Sciatic nerve (tissue), 2 donors: ENCODE measurements at regions not wholly inside any gene's neighbourhood (a gene's known extent, or its start where the extent isn't known, plus 50 kb on each side); places are given as distances from the start of the nearest gene placed in this dataset.

ENCODE experiments used
- ATAC-seq: fragments of 200-7000 bp; cut with Tn5 transposase; one replicate; pipeline ENCODE4 v1.9.1; 2020; ENCODE audit warnings: mild to moderate bottlenecking, moderate library complexity
- DNase-seq: peaks from one replicate; pipeline ENCODE4 v3.0.0-alpha.2; 2020; ENCODE audit warnings: low spot score
- intact Hi-C: fragments of 100-400 bp; cut with DNase I; formaldehyde crosslinking; loops from one replicate; pipeline ENCODE4 v1.14.2; 2022
- donor health status: DM: no; HTN: no; CAD: no.
- donor health status: DM: no; HTN: no; CAD: no.

- ATAC-seq (peak; percentile 82), DNase-seq (no peak)
Observed at GRCh38 chr6:122049341-122049740, 350.1 kb upstream of the HSF2 start.

GRCh38 chr6:122050242-122050755 lies 349.2 kb upstream of the HSF2 start:
- intact Hi-C loops = no loop called here
- DNase-seq (no peak), ATAC-seq (no peak)

More at GRCh38 chr6:122049341-122049740, 350.1 kb upstream of the HSF2 start:
- intact Hi-C loops = no loop called here

DNA sequence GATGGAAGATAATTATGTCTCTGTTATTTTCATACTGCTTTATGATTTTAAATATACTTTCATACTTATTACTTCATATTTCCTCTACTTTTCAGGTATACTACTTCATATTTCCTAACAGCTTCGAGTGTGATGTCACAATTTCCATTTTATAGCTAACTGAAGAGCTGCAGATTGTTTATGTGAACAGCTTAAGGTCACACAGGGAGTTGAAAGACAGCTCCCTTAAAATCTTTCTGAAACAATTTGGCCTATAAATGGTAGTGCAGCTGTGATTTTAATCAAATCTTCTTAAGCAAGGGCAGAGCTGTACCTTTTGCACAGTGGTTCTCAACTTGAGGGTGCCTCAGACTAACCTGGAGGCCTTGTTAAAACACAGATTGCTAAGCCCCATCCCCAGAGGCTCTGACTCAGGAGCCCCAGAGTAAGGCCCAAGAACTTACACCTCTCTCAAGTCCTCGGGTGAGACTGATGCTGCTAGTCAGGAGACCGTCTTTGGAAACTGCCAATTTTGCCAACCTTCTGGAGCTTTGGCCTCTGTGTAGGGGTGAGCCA lies 347.0 kb upstream of the HSF2 start:
- peak; percentile 26 for ATAC-seq
- intact Hi-C loops = loop anchor here (1.0 kb wide), 1 partner anchor 22 kb away; no protein-coding TSS in a partner anchor
- no peak for DNase-seq

- intact Hi-C loops = no loop called here
- ATAC-seq = no peak
- no peak for DNase-seq
Observed at GRCh38 chr6:122059918-122060317, 339.5 kb upstream of the HSF2 start.

- intact Hi-C loops = no loop called here
- DNase-seq = no peak
- no peak for ATAC-seq
Observed at GRCh38 chr6:122061855-122062254, 337.6 kb upstream of the HSF2 start.

DNA sequence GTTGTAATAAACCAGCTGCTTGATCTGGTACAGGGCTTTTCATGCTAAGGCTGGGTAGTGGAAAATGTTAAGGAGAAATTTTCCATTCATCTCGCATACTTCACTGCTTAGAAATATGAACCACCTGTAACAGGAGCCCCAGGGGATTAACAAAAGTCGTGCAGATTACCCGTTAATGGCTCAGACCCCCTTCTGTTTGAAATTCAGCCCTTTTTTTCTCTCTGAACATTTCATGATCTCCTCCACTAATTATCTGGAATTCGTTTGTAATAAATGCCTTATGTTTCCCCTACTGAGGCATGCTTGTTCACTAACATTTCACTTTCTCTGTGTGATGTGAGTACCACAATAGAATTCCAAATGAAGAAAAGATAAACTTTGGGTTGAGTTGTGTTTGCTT lies 336.4 kb upstream of the HSF2 start:
- DNase-seq (no peak), ATAC-seq (no peak)
- intact Hi-C loops = no loop called here

- DNase-seq = no peak
- intact Hi-C loops = no loop called here
Observed at GRCh38 chr6:122063761-122064160, 335.7 kb upstream of the HSF2 start.

DNA sequence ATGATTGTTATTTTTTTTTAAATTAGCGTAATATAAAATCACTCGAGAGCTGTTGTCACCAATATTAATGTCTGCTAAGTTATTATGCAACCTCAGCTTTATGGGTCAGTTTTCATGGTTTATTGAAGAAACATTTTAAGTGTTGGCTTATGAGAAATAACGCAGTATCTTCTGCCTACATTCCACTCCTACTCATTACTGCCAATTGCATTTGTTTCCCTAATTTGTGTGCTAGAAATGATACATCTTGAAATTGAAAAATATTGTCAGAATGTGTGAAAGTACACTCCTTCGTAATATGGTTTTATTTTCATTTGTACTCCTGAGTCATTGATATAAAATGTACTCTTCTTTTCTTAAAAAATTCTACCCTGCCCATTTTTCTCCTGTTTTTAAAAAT lies 333.3 kb upstream of the HSF2 start:
- intact Hi-C loops = no loop called here

More at GRCh38 chr6:122063761-122064160, 335.7 kb upstream of the HSF2 start:
- no peak for ATAC-seq

GRCh38 chr6:122068291-122068769 lies 331.1 kb upstream of the HSF2 start:
- DNase-seq (no peak), ATAC-seq (peak; percentile 89)
- intact Hi-C loops = no loop called here

More for the DNA sequence above, 333.3 kb upstream of the HSF2 start:
- ATAC-seq (no peak), DNase-seq (no peak)

GRCh38 chr6:122069932-122070331 lies 329.5 kb upstream of the HSF2 start:
- DNase-seq (no peak), ATAC-seq (no peak)
- intact Hi-C loops = no loop called here

DNA sequence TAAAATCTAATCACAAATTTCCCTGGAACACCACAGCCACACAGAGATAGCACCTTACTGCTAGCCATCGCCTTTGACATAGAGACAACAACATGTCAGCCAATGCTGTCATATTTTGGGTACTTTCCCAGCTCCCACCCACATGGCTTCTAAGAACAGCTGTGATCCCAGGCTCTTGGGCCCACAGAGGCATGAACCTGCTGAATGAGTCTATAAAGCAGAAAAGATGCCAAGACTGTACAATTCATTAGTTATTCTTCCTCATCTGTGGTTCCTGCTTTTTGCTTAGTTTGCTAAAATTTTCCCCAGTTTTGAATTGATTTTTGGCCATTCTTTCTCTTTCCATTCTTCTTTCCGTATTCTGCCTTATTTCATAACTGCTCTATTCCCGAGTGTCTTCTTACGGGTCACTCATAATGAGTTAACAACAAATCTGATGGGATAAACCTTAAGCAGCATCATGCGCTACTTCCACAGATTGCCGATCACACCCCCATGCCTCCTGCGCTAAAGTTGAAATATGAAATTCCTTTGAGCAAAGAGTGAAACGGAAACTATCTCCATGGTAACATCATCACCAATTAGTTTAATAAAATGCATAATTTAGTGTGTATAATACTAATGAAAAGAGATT lies 327.3 kb upstream of the HSF2 start:
- peak; percentile 84 for ATAC-seq

DNA sequence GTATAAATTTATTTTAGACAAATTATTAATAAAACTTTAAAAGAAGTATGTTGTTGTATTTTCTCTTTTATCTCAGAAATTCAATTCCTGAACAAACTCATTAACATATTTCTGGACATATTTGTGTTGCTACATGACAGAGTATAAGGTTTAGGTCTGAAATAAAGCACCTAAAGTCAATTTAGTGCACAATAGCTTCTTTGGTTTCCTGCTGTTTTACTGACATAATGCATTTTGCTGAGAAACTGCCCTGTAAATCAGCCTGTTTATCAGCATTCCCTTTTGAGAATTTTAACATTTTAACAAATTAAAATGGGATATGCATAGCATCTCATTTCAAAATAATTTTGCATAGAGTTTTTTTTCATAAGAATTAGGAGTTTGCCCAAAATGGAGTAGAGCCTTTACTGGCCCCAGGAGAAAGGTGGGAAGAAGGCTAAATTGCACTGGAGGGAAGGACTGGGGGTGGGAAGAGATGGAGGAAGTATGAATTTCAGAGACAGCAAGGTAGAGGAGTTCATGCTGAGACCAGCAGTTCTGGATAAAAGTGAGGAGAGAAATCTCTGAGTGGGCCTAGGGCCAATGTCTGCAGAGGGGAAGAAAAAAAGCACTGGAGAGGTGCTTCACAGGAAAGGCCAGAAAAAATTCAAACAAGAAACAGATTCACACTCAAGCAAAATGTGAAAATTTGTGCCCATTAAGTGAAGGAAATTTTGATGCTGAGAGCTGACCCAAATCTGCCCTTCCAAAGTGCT lies 324.2 kb upstream of the HSF2 start:
- DNase-seq = no peak
- intact Hi-C loops = no loop called here
- ATAC-seq = no peak

More for the DNA sequence above, 327.3 kb upstream of the HSF2 start:
- DNase-seq = no peak
- intact Hi-C loops = no loop called here

DNA sequence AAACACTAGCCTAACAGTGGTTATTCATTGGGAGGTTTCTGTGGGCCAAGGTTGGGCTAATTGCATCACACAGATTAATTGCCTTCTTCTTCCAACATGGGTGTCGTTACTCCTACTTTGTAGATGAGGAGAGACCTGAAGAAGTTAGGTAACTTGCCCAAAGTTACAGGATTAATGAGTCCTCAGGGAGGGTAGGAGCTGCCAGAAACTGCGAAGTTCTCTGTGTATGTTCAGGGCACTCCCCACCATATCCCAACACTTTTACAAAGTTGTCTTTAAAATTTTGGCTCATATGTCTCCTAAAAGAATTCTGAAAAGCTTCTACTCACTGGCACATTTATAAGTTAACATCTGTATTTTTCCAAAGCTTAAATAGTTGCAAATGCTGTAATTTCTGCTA lies 323.5 kb upstream of the HSF2 start:
- no peak for DNase-seq
- no peak for ATAC-seq
- intact Hi-C loops = no loop called here

- no peak for ATAC-seq
- DNase-seq = no peak
- intact Hi-C loops = no loop called here
Observed at GRCh38 chr6:122077603-122078002, 321.8 kb upstream of the HSF2 start.

- intact Hi-C loops = no loop called here
- no peak for DNase-seq
- no peak for ATAC-seq
Observed at GRCh38 chr6:122078481-122078880, 321.0 kb upstream of the HSF2 start.

GRCh38 chr6:122079916-122080315 lies 319.5 kb upstream of the HSF2 start:
- ATAC-seq (no peak), DNase-seq (no peak)
- intact Hi-C loops = no loop called here

DNA sequence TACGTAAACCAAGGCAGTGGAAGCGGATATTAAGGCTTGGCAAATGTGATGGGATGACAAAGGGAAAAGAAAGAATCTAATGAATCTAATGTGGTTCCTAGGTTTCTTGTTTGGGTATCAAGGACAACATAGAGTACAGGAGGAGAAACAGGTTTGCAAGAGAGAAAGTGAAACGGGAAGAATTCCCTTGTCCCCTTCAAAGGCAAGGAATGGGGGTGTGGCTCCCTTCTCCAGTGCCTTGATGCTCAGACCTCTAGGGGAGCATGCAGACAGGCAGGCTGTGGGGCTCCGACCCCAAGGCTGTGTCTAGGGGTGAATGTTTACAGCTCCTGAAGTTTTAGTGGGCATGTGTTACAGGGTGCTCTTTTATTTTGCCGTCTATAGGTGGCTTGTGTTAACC lies 317.5 kb upstream of the HSF2 start:
- ATAC-seq = no peak
- intact Hi-C loops = no loop called here
- DNase-seq = no peak

GRCh38 chr6:122082370-122082769 lies 317.1 kb upstream of the HSF2 start:
- DNase-seq = no peak
- intact Hi-C loops = no loop called here
- no peak for ATAC-seq

DNA sequence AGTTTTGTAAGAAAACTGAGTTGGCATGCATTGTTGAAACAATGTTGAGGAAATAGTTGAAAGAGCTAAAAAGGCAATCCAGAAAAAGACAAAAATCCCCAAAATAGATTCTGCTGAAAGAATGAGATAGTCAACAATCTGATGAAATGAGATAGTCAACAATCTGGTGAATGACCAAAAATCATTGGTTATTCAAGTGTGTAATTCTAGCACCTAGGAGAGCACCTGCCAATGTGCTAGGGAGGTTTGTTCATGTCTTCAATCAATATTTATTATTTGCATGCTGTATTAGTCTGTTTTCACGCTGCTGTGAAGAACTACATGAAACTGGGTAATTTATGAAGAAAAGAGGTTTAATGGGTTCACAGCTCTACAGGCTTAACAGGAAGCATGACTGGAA lies 307.1 kb upstream of the HSF2 start:
- ATAC-seq (no peak), DNase-seq (no peak)
- intact Hi-C loops = no loop called here

DNA sequence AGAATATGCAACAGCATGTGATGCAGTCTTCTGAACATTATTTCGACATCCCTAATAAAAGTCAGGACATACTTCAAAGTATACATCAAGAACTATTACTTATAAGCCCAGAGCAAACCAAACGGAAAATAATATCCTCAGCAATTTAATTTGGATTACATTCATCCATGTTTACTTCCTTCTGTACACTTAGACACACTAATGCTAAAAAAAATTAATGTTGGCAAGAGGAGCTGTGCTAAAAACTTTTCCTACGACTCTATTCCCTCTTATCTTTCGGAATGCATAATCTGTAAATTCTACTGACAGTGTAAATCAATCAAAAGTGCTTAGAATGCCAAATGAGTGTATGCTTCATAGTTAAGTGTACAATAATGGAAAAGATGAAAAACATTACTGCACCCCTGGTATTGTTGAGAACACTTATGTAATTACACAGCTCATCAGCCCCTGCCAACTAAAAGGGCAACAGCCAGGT lies 301.2 kb upstream of the HSF2 start:
- ATAC-seq = no peak
- no peak for DNase-seq
- intact Hi-C loops = no loop called here
